ENCODE measurements at regions not wholly inside any gene's neighbourhood (a gene's known extent, or its start where the extent isn't known, plus 50 kb on each side); places are given as distances from the start of the nearest gene placed in this dataset.

GRCh38 chr1:23616292-23616824 is 57.1 kb upstream of the ID3 start:
- Histone ChIP-seq H3K9me3 (no peaks in the 10 kb centered on the region), H3K36me3 (no peaks in the 10 kb centered on the region), H3K27ac (no peak overlapping the region), H3K4me3 (no peak overlapping the region), H3K27me3 (no peaks in the 10 kb centered on the region), H3K4me1 (peaks cover 10% of the 10 kb centered on the region)
- no peak for DNase-seq (ENCODE audit: extremely low spot score in 2 of 2)
- TF ChIP-seq CTCF (IDR thresholded peaks at IDR 0.05) (no peak), POLR2A (IDR thresholded peaks at IDR 0.05) (no peak), POLR2AphosphoS5 (IDR thresholded peaks at IDR 0.05; ENCODE audit: insufficient read depth in 1 of 2, low read depth in 1 of 2) (no peak)
- intact Hi-C loops (cut with DNase I) = no loop called here

GRCh38 chr1:23615852-23616251 is 56.6 kb upstream of the ID3 start:
- TF ChIP-seq CTCF (IDR thresholded peaks at IDR 0.05) = no peak
- TF ChIP-seq POLR2AphosphoS5 (IDR thresholded peaks at IDR 0.05; ENCODE audit: insufficient read depth in 1 of 2, low read depth in 1 of 2) = no peak
- no peak for TF ChIP-seq POLR2A (IDR thresholded peaks at IDR 0.05)
- H3K36me3 ChIP-seq = no peaks in the 10 kb centered on the region
- H3K4me1 ChIP-seq = peaks cover 10% of the 10 kb centered on the region
- no peaks in the 10 kb centered on the region for H3K27me3 ChIP-seq
- intact Hi-C loops (cut with DNase I) = no loop called here
- no peak overlapping the region for H3K4me3 ChIP-seq
- DNase-seq (ENCODE audit: extremely low spot score in 2 of 2) = no peak
- H3K27ac ChIP-seq = no peak overlapping the region
- H3K9me3 ChIP-seq = no peaks in the 10 kb centered on the region

- Histone ChIP-seq H3K4me1 (peaks cover 10% of the 10 kb centered on the region), H3K27ac (no peak overlapping the region), H3K36me3 (no peaks in the 10 kb centered on the region), H3K4me3 (no peak overlapping the region), H3K9me3 (no peaks in the 10 kb centered on the region), H3K27me3 (no peaks in the 10 kb centered on the region)
- DNase-seq (ENCODE audit: extremely low spot score in 2 of 2) = no peak
- intact Hi-C loops (cut with DNase I) = no loop called here
- TF ChIP-seq POLR2AphosphoS5 (IDR thresholded peaks at IDR 0.05; ENCODE audit: insufficient read depth in 1 of 2, low read depth in 1 of 2) (no peak), CTCF (IDR thresholded peaks at IDR 0.05) (no peak), POLR2A (IDR thresholded peaks at IDR 0.05) (no peak)
These were observed 56.1 kb upstream of the ID3 start for GRCh38 chr1:23615423-23615822.

GRCh38 chr1:23614032-23614660 is 54.8 kb upstream of the ID3 start:
- Histone ChIP-seq H3K27ac (no peak overlapping the region), H3K27me3 (no peaks in the 10 kb centered on the region), H3K4me3 (no peak overlapping the region), H3K36me3 (no peaks in the 10 kb centered on the region), H3K4me1 (peaks cover 1% of the 10 kb centered on the region), H3K9me3 (no peaks in the 10 kb centered on the region)
- intact Hi-C loops (cut with DNase I) = no loop called here
- no peak for DNase-seq (ENCODE audit: extremely low spot score in 2 of 2)
- TF ChIP-seq POLR2A (IDR thresholded peaks at IDR 0.05) = no peak
- no peak for TF ChIP-seq CTCF (IDR thresholded peaks at IDR 0.05)
- no peak for TF ChIP-seq POLR2AphosphoS5 (IDR thresholded peaks at IDR 0.05; ENCODE audit: insufficient read depth in 1 of 2, low read depth in 1 of 2)

GRCh38 chr1:23613191-23614031 is 54.1 kb upstream of the ID3 start:
- TF ChIP-seq POLR2AphosphoS5 (IDR thresholded peaks at IDR 0.05; ENCODE audit: insufficient read depth in 1 of 2, low read depth in 1 of 2) (no peak), CTCF (IDR thresholded peaks at IDR 0.05) (no peak)
- no peaks in the 10 kb centered on the region for H3K36me3 ChIP-seq
- no peak overlapping the region for H3K27ac ChIP-seq
- H3K4me3 ChIP-seq = no peak overlapping the region
- DNase-seq (ENCODE audit: extremely low spot score in 2 of 2) = no peak
- no peaks in the 10 kb centered on the region for H3K4me1 ChIP-seq
- H3K27me3 ChIP-seq = no peaks in the 10 kb centered on the region
- H3K9me3 ChIP-seq = no peaks in the 10 kb centered on the region
- intact Hi-C loops (cut with DNase I) = no loop called here

Data from vagina (tissue), 2 donors.